Fibroblast of lung (primary cell): ENCODE measurements at regions not wholly inside any gene's neighbourhood (a gene's known extent, or its start where the extent isn't known, plus 50 kb on each side); places are given as distances from the start of the nearest gene placed in this dataset.

Experiments used
- EZH2 ChIP-seq: IDR thresholded peaks from 2 replicates; pipeline ENCODE4 v1.5.1; 2012; ENCODE audit warnings: low read length, control low read depth, mild to moderate bottlenecking; ENCODE audit errors: missing control alignments
- TF ChIP-seq, protein P1 (sequence below), 2 donors: IDR thresholded peaks in 1 of 2; conservative IDR thresholded peaks in 1 of 2; 1 replicate in 1 of 2; 2 replicates in 1 of 2; pipeline ENCODE4 v1.5.1; 2011 to 2012; ENCODE audit warnings: low read length in 2 of 2, control low read depth in 1 of 2, inconsistent platforms in 1 of 2, low read depth in 1 of 2, mild to moderate bottlenecking in 1 of 2

DNA sequence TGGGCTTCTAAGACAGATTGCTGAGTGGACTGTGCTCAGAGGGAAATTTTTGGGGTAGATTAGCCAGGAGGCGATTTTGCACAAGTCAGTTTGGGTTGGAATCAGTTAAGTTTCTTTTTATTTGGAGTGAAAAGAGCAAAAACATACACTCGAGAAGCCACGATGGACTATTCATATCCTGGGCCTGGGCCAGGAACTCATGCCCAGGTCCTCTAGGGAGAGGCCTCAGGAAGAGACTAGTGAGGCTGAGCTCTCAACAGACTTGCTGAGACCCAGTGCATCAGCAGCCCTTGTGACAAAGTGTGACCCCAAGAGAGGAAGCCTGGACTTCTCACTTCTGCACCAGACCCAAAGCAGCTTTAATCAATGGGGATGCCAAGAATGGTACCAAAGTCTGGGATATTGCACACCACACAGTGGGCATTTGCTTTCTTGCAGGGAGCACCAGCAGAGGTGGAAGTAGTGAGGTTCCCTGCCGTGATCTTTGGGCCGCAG, 61.6 kb upstream of the MAFB start:
- TF ChIP-seq EZH2 = no peak
- TF ChIP-seq, protein P1, sequence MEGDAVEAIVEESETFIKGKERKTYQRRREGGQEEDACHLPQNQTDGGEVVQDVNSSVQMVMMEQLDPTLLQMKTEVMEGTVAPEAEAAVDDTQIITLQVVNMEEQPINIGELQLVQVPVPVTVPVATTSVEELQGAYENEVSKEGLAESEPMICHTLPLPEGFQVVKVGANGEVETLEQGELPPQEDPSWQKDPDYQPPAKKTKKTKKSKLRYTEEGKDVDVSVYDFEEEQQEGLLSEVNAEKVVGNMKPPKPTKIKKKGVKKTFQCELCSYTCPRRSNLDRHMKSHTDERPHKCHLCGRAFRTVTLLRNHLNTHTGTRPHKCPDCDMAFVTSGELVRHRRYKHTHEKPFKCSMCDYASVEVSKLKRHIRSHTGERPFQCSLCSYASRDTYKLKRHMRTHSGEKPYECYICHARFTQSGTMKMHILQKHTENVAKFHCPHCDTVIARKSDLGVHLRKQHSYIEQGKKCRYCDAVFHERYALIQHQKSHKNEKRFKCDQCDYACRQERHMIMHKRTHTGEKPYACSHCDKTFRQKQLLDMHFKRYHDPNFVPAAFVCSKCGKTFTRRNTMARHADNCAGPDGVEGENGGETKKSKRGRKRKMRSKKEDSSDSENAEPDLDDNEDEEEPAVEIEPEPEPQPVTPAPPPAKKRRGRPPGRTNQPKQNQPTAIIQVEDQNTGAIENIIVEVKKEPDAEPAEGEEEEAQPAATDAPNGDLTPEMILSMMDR (conservative IDR thresholded peaks at IDR 0.05 in 1 of 2, IDR thresholded peaks at IDR 0.05 in 1 of 2; ENCODE audit: low read depth in 1 of 2, low read length in 2 of 2) = no peak
